HG02763 (cell line): ENCODE measurements at regions not wholly inside any gene's neighbourhood (a gene's known extent, or its start where the extent isn't known, plus 50 kb on each side); places are given as distances from the start of the nearest gene placed in this dataset.
"Not testable (repeated sequence)": the region's sequence is repeated elsewhere in the genome, so short reads cannot be mapped to it uniquely, and the experiment has no call there.

Experiments used
- ATAC-seq: cut with Tn5 transposase; IDR thresholded peaks from one replicate; pipeline ENCODE4 v1.9.1; 2021; ENCODE audit warnings: mild to moderate bottlenecking, moderate library complexity; ENCODE audit not compliant: unreplicated experiment

- no peak for ATAC-seq
Measured at GRCh38 chr18:39191058-39191457, 1625.5 kb upstream of the CELF4 start.

GRCh38 chr18:39190508-39190907 lies 1624.9 kb upstream of the CELF4 start:
- ATAC-seq: no peak

GRCh38 chr18:39188278-39188677 lies 1622.7 kb upstream of the CELF4 start:
- no peak for ATAC-seq

- no peak for ATAC-seq
Measured at GRCh38 chr18:39186008-39186407, 1620.4 kb upstream of the CELF4 start.

- no peak for ATAC-seq
Measured at GRCh38 chr18:39184176-39184575, 1618.6 kb upstream of the CELF4 start.

GRCh38 chr18:39178166-39178565 lies 1612.6 kb upstream of the CELF4 start:
- no peak for ATAC-seq

GRCh38 chr18:39172695-39173421 lies 1607.3 kb upstream of the CELF4 start:
- no peak for ATAC-seq

GRCh38 chr18:39168723-39169122 lies 1603.1 kb upstream of the CELF4 start:
- ATAC-seq: no peak

- ATAC-seq: no peak
Measured at GRCh38 chr18:39167990-39168389, 1602.4 kb upstream of the CELF4 start.

- no peak for ATAC-seq
Measured at GRCh38 chr18:39166776-39167175, 1601.2 kb upstream of the CELF4 start.

- no peak for ATAC-seq
Measured at GRCh38 chr18:39162013-39162827, 1596.6 kb upstream of the CELF4 start.

- ATAC-seq: no peak
Measured at GRCh38 chr18:39149211-39149806, 1583.7 kb upstream of the CELF4 start.

- no peak for ATAC-seq
Measured at GRCh38 chr18:39134255-39134654, 1568.7 kb upstream of the CELF4 start.

- ATAC-seq: not testable (repeated sequence)
Measured at GRCh38 chr18:39127538-39127937, 1561.9 kb upstream of the CELF4 start.

GRCh38 chr18:39113790-39114189 lies 1548.2 kb upstream of the CELF4 start:
- ATAC-seq: no peak

- no peak for ATAC-seq
Measured at GRCh38 chr18:39105104-39105503, 1539.5 kb upstream of the CELF4 start.

- no peak for ATAC-seq
Measured at GRCh38 chr18:39072970-39073369, 1507.4 kb upstream of the CELF4 start.

GRCh38 chr18:39062426-39062825 lies 1496.8 kb upstream of the CELF4 start:
- no peak for ATAC-seq

GRCh38 chr18:39058386-39059000 lies 1492.9 kb upstream of the CELF4 start:
- ATAC-seq: no peak

GRCh38 chr18:39057423-39058064 lies 1491.9 kb upstream of the CELF4 start:
- no peak for ATAC-seq

GRCh38 chr18:39053571-39053970 lies 1488.0 kb upstream of the CELF4 start:
- no peak for ATAC-seq
